IMR-90 (cell line): ENCODE measurements at regions not wholly inside any gene's neighbourhood (a gene's known extent, or its start where the extent isn't known, plus 50 kb on each side); places are given as distances from the start of the nearest gene placed in this dataset.

ENCODE experiments used
- ATAC-seq: fragments of 200-7000 bp; cut with Tn5 transposase; 2 replicates; pipeline ENCODE4 v1.9.1; 2020; ENCODE audit warnings: low read depth, mild to moderate bottlenecking, moderate library complexity
- BruUV-seq: library from RNA; stranded (reverse); fragments of 400-500 nt; replicated peaks from 2 replicates; lab custom pipeline; 2021; lab: Mats Ljungman, UMichigan
- CTCF ChIA-PET: fragments of 300-600 bp; formaldehyde crosslinking; extraction: SDS; loops from one replicate; lab custom pipeline; 2021; ENCODE audit warnings: antibody characterized with exemption; lab: Yijun Ruan, JAX
- POLR2A ChIA-PET: fragments of 300-600 bp; sonication (Branson Sonifier 250); formaldehyde crosslinking; loops from one replicate; lab custom pipeline; 2022; ENCODE audit warnings: antibody characterized with exemption; ENCODE audit not compliant: unreplicated experiment; lab: Charles Lee
- DNase-seq: peaks from one replicate; pipeline ENCODE4 v3.0.0; 2013
- H2AFZ ChIP-seq: replicated peaks from 2 replicates; pipeline ENCODE3; 2013; ENCODE audit warnings: low read length, mild to moderate bottlenecking; ENCODE audit not compliant: poor library complexity
- H2AK5ac ChIP-seq: 2 replicates; pipeline ENCODE4 v1.6.1; 2013; ENCODE audit warnings: low read depth, low read length, inconsistent platforms
- H2AK9ac ChIP-seq: replicated peaks from 2 replicates; pipeline ENCODE3; 2013; ENCODE audit warnings: mild to moderate bottlenecking, low read depth, low read length, moderate library complexity; ENCODE audit not compliant: poor library complexity
- H2BK120ac ChIP-seq: 2 replicates; pipeline ENCODE4 v1.6.1; 2013; ENCODE audit warnings: low read depth, low read length, inconsistent platforms
- H2BK15ac ChIP-seq: 3 replicates; pipeline ENCODE4 v1.6.1; 2013; ENCODE audit warnings: low read depth, low read length, inconsistent platforms
- H2BK20ac ChIP-seq: 2 replicates; pipeline ENCODE4 v1.6.1; 2013; ENCODE audit warnings: low read depth, mild to moderate bottlenecking, inconsistent platforms, low read length, moderate library complexity
- H2BK5ac ChIP-seq: 2 replicates; pipeline ENCODE4 v1.6.1; 2013; ENCODE audit warnings: mild to moderate bottlenecking, low read depth, low read length, inconsistent platforms; ENCODE audit not compliant: poor library complexity, severe bottlenecking
- H3K14ac ChIP-seq: replicated peaks from 2 replicates; pipeline ENCODE4 v1.6.1; 2013; ENCODE audit warnings: low read depth, low read length, inconsistent platforms
- H3K18ac ChIP-seq: 2 replicates; pipeline ENCODE4 v1.6.1; 2013; ENCODE audit warnings: low read depth, low read length, control low read depth
- H3K23ac ChIP-seq: 2 replicates; pipeline ENCODE4 v1.6.1; 2013; ENCODE audit warnings: low read depth, low read length, inconsistent platforms
- H3K27ac ChIP-seq: 2 replicates; pipeline ENCODE4 v1.5.1; 2013; ENCODE audit warnings: mild to moderate bottlenecking, control low read depth, low read length; ENCODE audit not compliant: insufficient read depth
- H3K27me3 ChIP-seq: 2 replicates; pipeline ENCODE4 v1.6.1; 2013; ENCODE audit warnings: low read length; ENCODE audit not compliant: control insufficient read depth, insufficient read depth
- H3K36me3 ChIP-seq: 2 replicates; pipeline ENCODE4 v1.6.1; 2013; ENCODE audit warnings: low read length, mixed read lengths; ENCODE audit not compliant: control insufficient read depth, insufficient read depth
- H3K4ac ChIP-seq: 2 replicates; pipeline ENCODE4 v1.6.1; 2013; ENCODE audit warnings: low read depth, low read length, inconsistent platforms
- H3K4me1 ChIP-seq: 2 replicates; pipeline ENCODE4 v1.6.1; 2013; ENCODE audit warnings: low read length, mixed read lengths; ENCODE audit not compliant: control insufficient read depth, insufficient read depth
- H3K4me2 ChIP-seq: 2 replicates; pipeline ENCODE4 v1.6.1; 2013; ENCODE audit warnings: low read depth, mild to moderate bottlenecking, control low read depth, low read length, moderate library complexity
- H3K4me3 ChIP-seq: 2 replicates; pipeline ENCODE4 v1.5.1; 2013; ENCODE audit warnings: low read depth, mild to moderate bottlenecking, control low read depth, low read length, moderate library complexity; ENCODE audit not compliant: insufficient read depth
- H3K56ac ChIP-seq: 2 replicates; pipeline ENCODE4 v1.6.1; 2013; ENCODE audit warnings: low read length, inconsistent platforms; ENCODE audit not compliant: insufficient read depth; ENCODE audit errors: extremely low read depth
- H3K79me1 ChIP-seq, 2 experiments: 2 replicates each; pipeline ENCODE4 v1.6.1; 2013; ENCODE audit warnings: low read length in 2 of 2, inconsistent platforms in 1 of 2, low read depth in 1 of 2
- H3K9ac ChIP-seq: 2 replicates; pipeline ENCODE4 v1.6.1; 2013; ENCODE audit warnings: low read depth, low read length, control low read depth
- H3K9me1 ChIP-seq: 2 replicates; pipeline ENCODE4 v1.6.1; 2013; ENCODE audit warnings: low read length, inconsistent platforms; ENCODE audit not compliant: insufficient read depth
- H3K9me3 ChIP-seq: 2 replicates; pipeline ENCODE4 v1.6.1; 2013; ENCODE audit warnings: low read length; ENCODE audit not compliant: control insufficient read depth, insufficient read depth
- H4K20me1 ChIP-seq: 2 replicates; pipeline ENCODE4 v1.6.1; 2013; ENCODE audit warnings: low read length, inconsistent platforms; ENCODE audit not compliant: insufficient read depth
- H4K5ac ChIP-seq: 2 replicates; pipeline ENCODE4 v1.6.1; 2013; ENCODE audit warnings: mild to moderate bottlenecking, low read depth, low read length, control low read depth
- H4K8ac ChIP-seq, 2 experiments: 2 replicates each; pipeline ENCODE4 v1.6.1; 2013; ENCODE audit warnings: low read depth in 2 of 2, low read length in 2 of 2, control low read depth in 1 of 2, inconsistent platforms in 1 of 2
- H4K91ac ChIP-seq: 2 replicates; pipeline ENCODE4 v1.6.1; 2013; ENCODE audit warnings: low read depth, low read length, inconsistent platforms; ENCODE audit not compliant: insufficient read depth
- CEBPB ChIP-seq: IDR thresholded peaks from 2 replicates; pipeline ENCODE4 v1.6.1; 2012; ENCODE audit warnings: low read depth, low read length, improper control_type of control experiment
- CHD1 ChIP-seq: IDR thresholded peaks from 2 replicates; pipeline ENCODE4 v1.6.1; 2012; ENCODE audit warnings: low read depth, low read length, improper control_type of control experiment
- FOS ChIP-seq: fragments of 150-350 bp; IDR thresholded peaks from 2 replicates; pipeline ENCODE4 v1.6.1; 2016; ENCODE audit warnings: low read depth, low read length
- MAFK ChIP-seq: IDR thresholded peaks from 2 replicates; pipeline ENCODE4 v1.6.1; 2012; ENCODE audit warnings: low read depth, low read length, improper control_type of control experiment
- MAZ ChIP-seq: IDR thresholded peaks from 2 replicates; pipeline ENCODE4 v1.6.1; 2012; ENCODE audit warnings: low read depth, mild to moderate bottlenecking, low read length, improper control_type of control experiment, moderate library complexity, borderline replicate concordance
- MXI1 ChIP-seq: IDR thresholded peaks from 2 replicates; pipeline ENCODE4 v1.6.1; 2012; ENCODE audit warnings: low read depth, mild to moderate bottlenecking, low read length, moderate library complexity, borderline replicate concordance
- NFE2L2 ChIP-seq: fragments of 150-350 bp; IDR thresholded peaks from 2 replicates; pipeline ENCODE4 v1.6.1; 2016; ENCODE audit warnings: low read depth, mild to moderate bottlenecking, low read length
- POLR2A ChIP-seq: IDR thresholded peaks from 2 replicates; pipeline ENCODE4 v1.6.1; 2012; ENCODE audit warnings: mild to moderate bottlenecking, low read depth, low read length
- RAD21 ChIP-seq: IDR thresholded peaks from 2 replicates; pipeline ENCODE4 v1.6.1; 2012; ENCODE audit warnings: low read length, improper control_type of control experiment
- RCOR1 ChIP-seq: IDR thresholded peaks from 2 replicates; pipeline ENCODE4 v1.6.1; 2012; ENCODE audit warnings: mild to moderate bottlenecking, low read length, improper control_type of control experiment; ENCODE audit not compliant: insufficient replicate concordance
- SMC3 ChIP-seq: fragments of 150-350 bp; IDR thresholded peaks from 2 replicates; pipeline ENCODE4 v1.6.1; 2016; ENCODE audit warnings: low read depth, mild to moderate bottlenecking, antibody characterized with exemption, low read length, moderate library complexity
- WGBS, 2 experiments: methylation state at CpG; one replicate each; pipeline versions ENCODE4 v1.1.5 to v1.1.7; 2013; ENCODE audit warnings: missing lambda C conversion rate in 2 of 2; ENCODE audit not compliant: insufficient read length in 1 of 2; ENCODE audit errors: extremely low coverage in 2 of 2; 5-methylcytosine and 5-hydroxymethylcytosine counted together
- dilution Hi-C: fragments of 300-500 bp; cut with HindIII; formaldehyde crosslinking; loops from one replicate; pipeline ENCODE4 v1.14.3; 2018; ENCODE audit warnings: low sequenced_read_pairs; ENCODE audit not compliant: unreplicated experiment
- in situ Hi-C: fragments of 300-500 bp; cut with MboI; formaldehyde crosslinking; loops from 3 replicates; pipeline ENCODE4 v1.14.3; 2019; ENCODE audit warnings: low sequenced_read_pairs, inconsistent platforms, mixed read lengths
- intact Hi-C: fragments of 100-400 bp; cut with micrococcal nuclease; formaldehyde crosslinking; loops from 2 replicates; pipeline ENCODE4 v1.10.0; 2022
- TF ChIP-seq, protein P1 (sequence below): fragments of 150-350 bp; IDR thresholded peaks from 2 replicates; pipeline ENCODE4 v1.6.1; 2016; ENCODE audit warnings: low read depth, mild to moderate bottlenecking, low read length, moderate library complexity, borderline replicate concordance
- TF ChIP-seq, protein P2 (sequence below): conservative IDR thresholded peaks from 2 replicates; pipeline ENCODE4 v1.5.1; 2012; ENCODE audit warnings: mild to moderate bottlenecking, low read depth, low read length, improper control_type of control experiment
- TF ChIP-seq, protein P3 (sequence below): fragments of 150-350 bp; IDR thresholded peaks from 2 replicates; pipeline ENCODE4 v1.6.1; 2017; ENCODE audit warnings: mild to moderate bottlenecking, antibody characterized with exemption, low read length, low read depth

DNA sequence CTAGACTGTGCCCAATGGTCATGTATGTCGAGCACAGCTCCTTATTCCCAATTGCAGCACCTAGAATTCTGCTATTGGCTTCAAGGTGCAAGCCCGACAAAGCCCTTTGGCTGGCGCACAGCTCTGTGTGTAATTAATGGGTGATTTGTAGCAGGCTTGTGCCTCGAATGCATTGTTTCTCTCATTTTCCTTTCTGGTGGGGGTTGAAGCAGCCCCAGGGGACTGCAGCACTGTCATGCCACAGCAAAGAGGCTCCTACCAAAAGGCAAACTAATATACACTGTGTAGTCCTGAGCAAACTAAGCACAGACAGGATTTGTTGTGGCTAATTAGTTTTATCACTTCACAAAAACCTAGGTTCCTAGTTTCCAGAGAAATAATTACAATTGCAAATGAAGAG is 898.7 kb downstream of the UQCRFS1 start:
- no peak overlapping the region for H3K56ac ChIP-seq
- no peak overlapping the region for H3K4me3 ChIP-seq
- no peaks in the 10 kb centered on the region for H4K20me1 ChIP-seq
- H2AK5ac ChIP-seq, result no peak overlapping the region
- no peak overlapping the region for H2BK5ac ChIP-seq
- no peak for ATAC-seq
- BruUV-seq, result no TSS peak
- no peak overlapping the region for H2BK20ac ChIP-seq
- no peak overlapping the region for H4K8ac ChIP-seq
- H3K4me2 ChIP-seq, result no peak overlapping the region
- ChIA-PET POLR2A (no interaction called here), CTCF (no interaction called here)
- H2AFZ ChIP-seq, result no peak overlapping the region
- no peak for TF ChIP-seq CHD1
- TF ChIP-seq, protein P1, sequence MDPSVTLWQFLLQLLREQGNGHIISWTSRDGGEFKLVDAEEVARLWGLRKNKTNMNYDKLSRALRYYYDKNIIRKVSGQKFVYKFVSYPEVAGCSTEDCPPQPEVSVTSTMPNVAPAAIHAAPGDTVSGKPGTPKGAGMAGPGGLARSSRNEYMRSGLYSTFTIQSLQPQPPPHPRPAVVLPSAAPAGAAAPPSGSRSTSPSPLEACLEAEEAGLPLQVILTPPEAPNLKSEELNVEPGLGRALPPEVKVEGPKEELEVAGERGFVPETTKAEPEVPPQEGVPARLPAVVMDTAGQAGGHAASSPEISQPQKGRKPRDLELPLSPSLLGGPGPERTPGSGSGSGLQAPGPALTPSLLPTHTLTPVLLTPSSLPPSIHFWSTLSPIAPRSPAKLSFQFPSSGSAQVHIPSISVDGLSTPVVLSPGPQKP, result no peak
- no peak for TF ChIP-seq NFE2L2
- no peak for TF ChIP-seq FOS
- no peak for TF ChIP-seq RAD21
- TF ChIP-seq SMC3, result no peak
- no peak for TF ChIP-seq MAZ
- no peak for TF ChIP-seq MAFK
- TF ChIP-seq, protein P2, sequence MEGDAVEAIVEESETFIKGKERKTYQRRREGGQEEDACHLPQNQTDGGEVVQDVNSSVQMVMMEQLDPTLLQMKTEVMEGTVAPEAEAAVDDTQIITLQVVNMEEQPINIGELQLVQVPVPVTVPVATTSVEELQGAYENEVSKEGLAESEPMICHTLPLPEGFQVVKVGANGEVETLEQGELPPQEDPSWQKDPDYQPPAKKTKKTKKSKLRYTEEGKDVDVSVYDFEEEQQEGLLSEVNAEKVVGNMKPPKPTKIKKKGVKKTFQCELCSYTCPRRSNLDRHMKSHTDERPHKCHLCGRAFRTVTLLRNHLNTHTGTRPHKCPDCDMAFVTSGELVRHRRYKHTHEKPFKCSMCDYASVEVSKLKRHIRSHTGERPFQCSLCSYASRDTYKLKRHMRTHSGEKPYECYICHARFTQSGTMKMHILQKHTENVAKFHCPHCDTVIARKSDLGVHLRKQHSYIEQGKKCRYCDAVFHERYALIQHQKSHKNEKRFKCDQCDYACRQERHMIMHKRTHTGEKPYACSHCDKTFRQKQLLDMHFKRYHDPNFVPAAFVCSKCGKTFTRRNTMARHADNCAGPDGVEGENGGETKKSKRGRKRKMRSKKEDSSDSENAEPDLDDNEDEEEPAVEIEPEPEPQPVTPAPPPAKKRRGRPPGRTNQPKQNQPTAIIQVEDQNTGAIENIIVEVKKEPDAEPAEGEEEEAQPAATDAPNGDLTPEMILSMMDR, result no peak
- TF ChIP-seq RCOR1, result no peak
- TF ChIP-seq MXI1, result no peak
- TF ChIP-seq CEBPB, result no peak
- TF ChIP-seq, protein P3, sequence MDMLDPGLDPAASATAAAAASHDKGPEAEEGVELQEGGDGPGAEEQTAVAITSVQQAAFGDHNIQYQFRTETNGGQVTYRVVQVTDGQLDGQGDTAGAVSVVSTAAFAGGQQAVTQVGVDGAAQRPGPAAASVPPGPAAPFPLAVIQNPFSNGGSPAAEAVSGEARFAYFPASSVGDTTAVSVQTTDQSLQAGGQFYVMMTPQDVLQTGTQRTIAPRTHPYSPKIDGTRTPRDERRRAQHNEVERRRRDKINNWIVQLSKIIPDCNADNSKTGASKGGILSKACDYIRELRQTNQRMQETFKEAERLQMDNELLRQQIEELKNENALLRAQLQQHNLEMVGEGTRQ, result no peak
- TF ChIP-seq POLR2A, result no peak
- H3K23ac ChIP-seq, result no peak overlapping the region
- H3K79me1 ChIP-seq, result no peaks in the 10 kb centered on the region
- H2BK120ac ChIP-seq, result no peak overlapping the region
- no peaks in the 10 kb centered on the region for H3K27me3 ChIP-seq
- dilution Hi-C loops, result no loop called here
- H4K91ac ChIP-seq, result no peak overlapping the region
- no peaks in the 10 kb centered on the region for H3K4me1 ChIP-seq
- intact Hi-C loops, result no loop called here
- no peak overlapping the region for H3K18ac ChIP-seq
- peaks cover 29% of the 10 kb centered on the region for H3K9me3 ChIP-seq
- in situ Hi-C loops, result no loop called here
- H4K5ac ChIP-seq, result no peak overlapping the region
- H3K4ac ChIP-seq, result no peak overlapping the region
- H2BK15ac ChIP-seq, result no peak overlapping the region
- H2AK9ac ChIP-seq, result no peak overlapping the region
- H3K27ac ChIP-seq, result no peak overlapping the region
- H3K9ac ChIP-seq, result no peak overlapping the region
- H3K14ac ChIP-seq, result no peak overlapping the region
- H3K36me3 ChIP-seq, result no peaks in the 10 kb centered on the region
- 14% methylated on average over 1 of the region's 4 CpGs; no CpG with 5 or more reads in 1 of the 2 experiments for WGBS, 2 experiments
- DNase-seq, result no peak
- H3K9me1 ChIP-seq, result no peaks in the 10 kb centered on the region
